WTC11 (cell line): ENCODE measurements at regions not wholly inside any gene's neighbourhood (a gene's known extent, or its start where the extent isn't known, plus 50 kb on each side); places are given as distances from the start of the nearest gene placed in this dataset.

ENCODE experiments used
- ATAC-seq: fragments of 200-7000 bp; cut with Tn5 transposase; 2 replicates; pipeline ENCODE4 v1.10.0; 2021; ENCODE audit warnings: mild to moderate bottlenecking, moderate library complexity
- CTCF ChIA-PET: fragments of 300-600 bp; sonication (Branson Sonifier 250); formaldehyde crosslinking; loops from one replicate; lab custom pipeline; 2021; ENCODE audit warnings: antibody characterized with exemption; lab: Charles Lee
- POLR2A ChIA-PET: fragments of 350-600 bp; sonication (Branson Sonifier 250); formaldehyde crosslinking; loops from one replicate; lab custom pipeline; 2021; ENCODE audit warnings: antibody characterized with exemption; lab: Charles Lee
- DNase-seq: peaks from one replicate; pipeline ENCODE4 v3.0.0; 2021; ENCODE audit warnings: low spot score
- H3K27ac Mint-ChIP-seq: 2 replicates; pipeline ENCODE4 v1.8.0; 2021; ENCODE audit warnings: mixed read lengths
- H3K27me3 Mint-ChIP-seq: 2 replicates; pipeline ENCODE4 v1.8.0; 2021; ENCODE audit warnings: low read depth, mild to moderate bottlenecking, moderate library complexity, mixed read lengths
- H3K36me3 Mint-ChIP-seq: 2 replicates; pipeline ENCODE4 v1.8.0; 2021; ENCODE audit warnings: mixed read lengths
- H3K4me1 Mint-ChIP-seq: 2 replicates; pipeline ENCODE4 v1.8.0; 2022; ENCODE audit warnings: mixed read lengths
- H3K4me3 Mint-ChIP-seq: 2 replicates; pipeline ENCODE4 v1.8.0; 2021; ENCODE audit warnings: mild to moderate bottlenecking, moderate library complexity, mixed read lengths
- H3K9me3 Mint-ChIP-seq: 2 replicates; pipeline ENCODE4 v1.8.0; 2021; ENCODE audit warnings: mixed read lengths
- CBFB ChIP-seq: sonication (generic); formaldehyde crosslinking; IDR thresholded peaks from 2 replicates; pipeline ENCODE4 v1.8.1; 2022; ENCODE audit warnings: mild to moderate bottlenecking, low read depth, missing genetic modification reagents
- CREB1 ChIP-seq: sonication (generic); formaldehyde crosslinking; IDR thresholded peaks from 2 replicates; pipeline ENCODE4 v1.8.0; 2023; ENCODE audit warnings: mild to moderate bottlenecking, missing genetic modification reagents
- ESRRA ChIP-seq: sonication (generic); formaldehyde crosslinking; IDR thresholded peaks from 2 replicates; pipeline ENCODE4 v1.8.1; 2022; ENCODE audit warnings: mild to moderate bottlenecking, missing genetic modification reagents, borderline replicate concordance
- FOXK1 ChIP-seq: sonication (generic); formaldehyde crosslinking; IDR thresholded peaks from 2 replicates; pipeline ENCODE4 v1.8.0; 2022; ENCODE audit warnings: mild to moderate bottlenecking, moderate library complexity, missing genetic modification reagents
- NFATC4 ChIP-seq: fragments of 250-450 bp; sonication (Bioruptor Pico); IDR thresholded peaks from 2 replicates; pipeline ENCODE4 v1.9.0; 2021; ENCODE audit warnings: mild to moderate bottlenecking
- OVOL2 ChIP-seq: fragments of 250-450 bp; sonication (Bioruptor Pico); IDR thresholded peaks from 2 replicates; pipeline ENCODE4 v1.9.0; 2021; ENCODE audit warnings: mild to moderate bottlenecking, borderline replicate concordance
- ZBTB21 ChIP-seq: sonication (generic); formaldehyde crosslinking; IDR thresholded peaks from 2 replicates; pipeline ENCODE4 v1.8.1; 2023; ENCODE audit warnings: mild to moderate bottlenecking, missing genetic modification reagents, borderline replicate concordance
- ZNF138 ChIP-seq: sonication (generic); formaldehyde crosslinking; conservative IDR thresholded peaks from 2 replicates; pipeline ENCODE4 v1.8.1; 2022; ENCODE audit warnings: mild to moderate bottlenecking, moderate library complexity, missing genetic modification reagents
- ZNF219 ChIP-seq: sonication (generic); formaldehyde crosslinking; IDR thresholded peaks from 2 replicates; pipeline ENCODE4 v1.8.0; 2023; ENCODE audit warnings: missing genetic modification reagents, mild to moderate bottlenecking, borderline replicate concordance
- ZNF232 ChIP-seq: sonication (generic); formaldehyde crosslinking; IDR thresholded peaks from 2 replicates; pipeline ENCODE4 v1.8.0; 2022; ENCODE audit warnings: mild to moderate bottlenecking, missing genetic modification reagents
- TF ChIP-seq, protein P1 (sequence below): sonication (generic); formaldehyde crosslinking; IDR thresholded peaks from 2 replicates; pipeline ENCODE4 v1.8.1; 2022; ENCODE audit warnings: low read depth, mild to moderate bottlenecking, moderate library complexity, missing genetic modification reagents, borderline replicate concordance
- TF ChIP-seq, protein P2 (sequence below): sonication (generic); formaldehyde crosslinking; IDR thresholded peaks from 2 replicates; pipeline ENCODE4 v1.8.1; 2022; ENCODE audit warnings: mild to moderate bottlenecking, missing genetic modification reagents, moderate library complexity, borderline replicate concordance
- TF ChIP-seq, protein P3 (sequence below): fragments of 250-450 bp; sonication (Bioruptor Pico); IDR thresholded peaks from 2 replicates; pipeline ENCODE4 v1.9.0; 2021; ENCODE audit warnings: mild to moderate bottlenecking
- TF ChIP-seq, protein P4 (sequence below): fragments of 250-450 bp; sonication (Bioruptor Pico); IDR thresholded peaks from 2 replicates; pipeline ENCODE4 v1.9.0; 2021; ENCODE audit warnings: mild to moderate bottlenecking
- TF ChIP-seq, protein P5 (sequence below): fragments of 250-450 bp; sonication (Bioruptor Pico); conservative IDR thresholded peaks from 2 replicates; pipeline ENCODE4 v1.9.0; 2021; ENCODE audit warnings: mild to moderate bottlenecking

DNA sequence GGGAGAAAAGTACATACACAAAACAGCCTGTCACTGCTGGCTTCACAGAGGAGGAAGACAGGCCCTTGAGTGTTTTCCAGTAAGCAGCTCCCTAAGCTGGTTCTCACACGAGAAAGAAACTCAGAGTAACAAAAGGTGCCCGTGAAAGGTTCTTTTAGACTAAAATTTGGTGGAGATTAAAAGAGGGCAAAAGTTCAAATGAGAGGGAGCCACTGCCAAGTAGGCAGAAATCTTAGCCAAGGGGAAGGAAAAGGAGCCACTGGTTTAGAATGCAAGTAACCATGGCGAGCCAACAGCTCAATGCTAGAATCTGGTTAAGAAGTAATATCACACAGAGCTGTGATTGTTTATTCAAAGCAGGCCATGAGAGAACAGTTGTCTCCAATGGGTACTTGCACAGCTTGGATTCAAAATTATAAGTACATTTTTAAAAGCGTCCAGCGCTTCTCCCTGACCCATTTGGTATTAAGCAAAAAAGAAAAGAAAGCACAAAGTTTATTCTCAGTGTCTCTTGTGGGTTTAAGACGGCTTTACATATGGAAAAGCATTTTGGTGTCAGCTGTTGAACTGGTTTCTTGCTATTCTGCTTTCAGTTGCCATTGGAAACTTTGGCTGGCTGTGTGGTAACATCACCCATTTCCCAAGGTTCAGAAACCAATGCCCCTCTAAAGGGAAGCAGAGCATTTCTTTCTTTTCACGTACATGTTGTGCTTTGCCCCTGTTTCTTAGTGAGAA is 648.5 kb downstream of the RNF144B start:
- no peak for DNase-seq
- no peaks in the 10 kb centered on the region for H3K9me3 Mint-ChIP-seq
- TF ChIP-seq, protein P1, sequence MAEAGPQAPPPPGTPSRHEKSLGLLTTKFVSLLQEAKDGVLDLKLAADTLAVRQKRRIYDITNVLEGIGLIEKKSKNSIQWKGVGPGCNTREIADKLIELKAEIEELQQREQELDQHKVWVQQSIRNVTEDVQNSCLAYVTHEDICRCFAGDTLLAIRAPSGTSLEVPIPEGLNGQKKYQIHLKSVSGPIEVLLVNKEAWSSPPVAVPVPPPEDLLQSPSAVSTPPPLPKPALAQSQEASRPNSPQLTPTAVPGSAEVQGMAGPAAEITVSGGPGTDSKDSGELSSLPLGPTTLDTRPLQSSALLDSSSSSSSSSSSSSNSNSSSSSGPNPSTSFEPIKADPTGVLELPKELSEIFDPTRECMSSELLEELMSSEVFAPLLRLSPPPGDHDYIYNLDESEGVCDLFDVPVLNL (CRISPR knock-in tag) = no peak
- TF ChIP-seq, all 79 proteins: peak for 0
- Mint-ChIP-seq H3K27ac (no peak overlapping the region), H3K4me3 (no peak overlapping the region), H3K27me3 (no peaks in the 10 kb centered on the region), H3K36me3 (no peaks in the 10 kb centered on the region), H3K4me1 (peaks cover 5% of the 10 kb centered on the region)
- CTCF ChIA-PET = interaction anchor here (1.2 to 4.3 kb wide), 3 partner anchors 11 to 176 kb away, joined by 4 to 29 read pairs (median 5); no protein-coding TSS in a partner anchor
- ATAC-seq = no peak
- POLR2A ChIA-PET = no interaction called here

DNA sequence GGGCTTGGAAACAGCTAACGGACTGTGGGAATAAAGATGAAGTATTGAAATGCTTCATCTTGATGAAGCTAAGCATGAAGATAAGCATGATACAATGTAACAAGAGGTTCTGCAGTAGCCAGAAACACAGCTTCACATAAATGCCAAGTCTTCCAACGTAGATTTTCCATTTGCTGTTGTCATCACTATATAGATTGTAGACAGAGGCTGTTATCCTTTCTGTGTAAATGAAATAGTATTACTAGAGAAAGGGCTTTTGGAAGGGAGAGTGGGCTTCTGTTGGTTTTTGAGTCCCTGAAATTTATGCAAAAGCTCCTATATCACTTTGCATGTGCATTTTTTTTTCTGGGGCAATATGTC is 649.0 kb downstream of the RNF144B start:
- POLR2A ChIA-PET = no interaction called here
- DNase-seq = no peak
- CTCF ChIA-PET = interaction anchor here (1.2 to 4.3 kb wide), 3 partner anchors 11 to 175 kb away, joined by 4 to 29 read pairs (median 5); no protein-coding TSS in a partner anchor

DNA sequence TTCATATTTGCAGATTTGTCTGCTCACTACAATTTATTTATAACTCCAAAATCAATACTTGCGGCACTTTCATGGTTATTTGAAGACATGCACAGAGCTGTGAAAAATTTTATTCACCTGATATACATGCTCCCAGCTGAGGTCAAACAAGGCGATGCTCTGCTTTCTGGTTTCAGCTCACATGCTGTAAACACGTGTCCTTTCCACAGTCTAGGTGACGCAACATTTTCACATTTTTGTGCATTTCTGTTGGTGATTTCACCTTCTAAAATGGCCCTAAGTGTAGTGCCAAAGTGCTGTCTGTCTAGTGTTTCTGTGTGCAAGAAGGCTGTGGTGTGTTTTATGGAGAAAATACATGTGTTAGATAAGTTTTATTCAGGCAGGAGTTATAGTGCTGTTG is 650.5 kb downstream of the RNF144B start:
- H3K9me3 Mint-ChIP-seq = no peaks in the 10 kb centered on the region
- POLR2A ChIA-PET = no interaction called here

More for the DNA sequence above, 649.0 kb downstream of the RNF144B start:
- Mint-ChIP-seq H3K27me3 (no peaks in the 10 kb centered on the region), H3K27ac (no peak overlapping the region), H3K4me3 (no peak overlapping the region), H3K36me3 (no peaks in the 10 kb centered on the region), H3K9me3 (no peaks in the 10 kb centered on the region)
- ATAC-seq = no peak
- TF ChIP-seq, protein P2, sequence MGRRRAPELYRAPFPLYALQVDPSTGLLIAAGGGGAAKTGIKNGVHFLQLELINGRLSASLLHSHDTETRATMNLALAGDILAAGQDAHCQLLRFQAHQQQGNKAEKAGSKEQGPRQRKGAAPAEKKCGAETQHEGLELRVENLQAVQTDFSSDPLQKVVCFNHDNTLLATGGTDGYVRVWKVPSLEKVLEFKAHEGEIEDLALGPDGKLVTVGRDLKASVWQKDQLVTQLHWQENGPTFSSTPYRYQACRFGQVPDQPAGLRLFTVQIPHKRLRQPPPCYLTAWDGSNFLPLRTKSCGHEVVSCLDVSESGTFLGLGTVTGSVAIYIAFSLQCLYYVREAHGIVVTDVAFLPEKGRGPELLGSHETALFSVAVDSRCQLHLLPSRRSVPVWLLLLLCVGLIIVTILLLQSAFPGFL (CRISPR knock-in tag) = no peak
- TF ChIP-seq CBFB (CRISPR knock-in tag) = no peak
- TF ChIP-seq, all 79 proteins: peak for 0
- H3K4me1 Mint-ChIP-seq = peaks cover 5% of the 10 kb centered on the region

More for the DNA sequence above, 650.5 kb downstream of the RNF144B start:
- Mint-ChIP-seq H3K27me3 (no peaks in the 10 kb centered on the region), H3K4me3 (no peak overlapping the region), H3K27ac (no peak overlapping the region), H3K4me1 (peaks cover 4% of the 10 kb centered on the region), H3K36me3 (no peaks in the 10 kb centered on the region)
- DNase-seq = no peak
- no peak for ATAC-seq
- TF ChIP-seq ZNF232 (CRISPR knock-in tag) (no peak), NFATC4 (CRISPR knock-in tag) (no peak), OVOL2 (CRISPR knock-in tag) (no peak), FOXK1 (CRISPR knock-in tag) (no peak), ESRRA (CRISPR knock-in tag) (no peak), CREB1 (CRISPR knock-in tag) (no peak), ZNF219 (CRISPR knock-in tag) (no peak), ZNF138 (CRISPR knock-in tag) (no peak), ZBTB21 (CRISPR knock-in tag) (no peak)
- TF ChIP-seq, protein P3, sequence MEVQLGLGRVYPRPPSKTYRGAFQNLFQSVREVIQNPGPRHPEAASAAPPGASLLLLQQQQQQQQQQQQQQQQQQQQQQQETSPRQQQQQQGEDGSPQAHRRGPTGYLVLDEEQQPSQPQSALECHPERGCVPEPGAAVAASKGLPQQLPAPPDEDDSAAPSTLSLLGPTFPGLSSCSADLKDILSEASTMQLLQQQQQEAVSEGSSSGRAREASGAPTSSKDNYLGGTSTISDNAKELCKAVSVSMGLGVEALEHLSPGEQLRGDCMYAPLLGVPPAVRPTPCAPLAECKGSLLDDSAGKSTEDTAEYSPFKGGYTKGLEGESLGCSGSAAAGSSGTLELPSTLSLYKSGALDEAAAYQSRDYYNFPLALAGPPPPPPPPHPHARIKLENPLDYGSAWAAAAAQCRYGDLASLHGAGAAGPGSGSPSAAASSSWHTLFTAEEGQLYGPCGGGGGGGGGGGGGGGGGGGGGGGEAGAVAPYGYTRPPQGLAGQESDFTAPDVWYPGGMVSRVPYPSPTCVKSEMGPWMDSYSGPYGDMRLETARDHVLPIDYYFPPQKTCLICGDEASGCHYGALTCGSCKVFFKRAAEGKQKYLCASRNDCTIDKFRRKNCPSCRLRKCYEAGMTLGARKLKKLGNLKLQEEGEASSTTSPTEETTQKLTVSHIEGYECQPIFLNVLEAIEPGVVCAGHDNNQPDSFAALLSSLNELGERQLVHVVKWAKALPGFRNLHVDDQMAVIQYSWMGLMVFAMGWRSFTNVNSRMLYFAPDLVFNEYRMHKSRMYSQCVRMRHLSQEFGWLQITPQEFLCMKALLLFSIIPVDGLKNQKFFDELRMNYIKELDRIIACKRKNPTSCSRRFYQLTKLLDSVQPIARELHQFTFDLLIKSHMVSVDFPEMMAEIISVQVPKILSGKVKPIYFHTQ = no peak
- TF ChIP-seq, protein P4, sequence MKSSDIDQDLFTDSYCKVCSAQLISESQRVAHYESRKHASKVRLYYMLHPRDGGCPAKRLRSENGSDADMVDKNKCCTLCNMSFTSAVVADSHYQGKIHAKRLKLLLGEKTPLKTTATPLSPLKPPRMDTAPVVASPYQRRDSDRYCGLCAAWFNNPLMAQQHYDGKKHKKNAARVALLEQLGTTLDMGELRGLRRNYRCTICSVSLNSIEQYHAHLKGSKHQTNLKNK (CRISPR knock-in tag) = no peak
- TF ChIP-seq, protein P5, sequence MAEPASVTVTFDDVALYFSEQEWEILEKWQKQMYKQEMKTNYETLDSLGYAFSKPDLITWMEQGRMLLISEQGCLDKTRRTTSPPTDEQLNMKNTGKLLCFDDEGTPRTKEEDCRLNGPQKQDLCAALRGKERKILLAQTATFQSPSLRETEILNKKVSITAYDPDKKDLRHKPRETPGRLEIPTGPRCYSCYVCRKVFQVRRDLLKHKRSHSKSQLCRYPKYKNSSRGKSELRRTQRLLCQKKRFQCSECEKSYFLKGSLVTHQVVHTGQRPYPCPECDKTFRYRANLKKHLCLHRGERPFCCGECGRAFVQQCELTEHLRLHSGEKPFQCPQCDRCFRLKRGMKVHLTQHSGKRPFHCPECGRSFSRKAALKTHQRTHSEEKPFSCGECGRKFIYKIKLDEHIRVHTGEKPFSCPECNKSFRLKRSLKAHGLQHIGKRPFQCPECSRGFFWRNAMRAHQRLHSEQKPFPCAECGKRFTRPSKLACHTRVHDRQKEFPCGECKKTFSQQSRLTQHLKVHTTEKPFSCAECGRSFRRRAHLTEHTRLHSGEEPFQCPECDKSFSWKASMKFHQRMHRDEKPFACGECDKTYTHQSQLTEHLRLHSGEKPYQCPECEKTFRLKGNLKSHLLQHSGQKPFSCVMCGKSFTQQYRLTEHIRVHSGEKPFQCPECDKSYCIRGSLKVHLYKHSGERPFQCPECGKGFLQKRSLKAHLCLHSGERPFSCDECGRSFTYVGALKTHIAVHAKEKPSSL (CRISPR knock-in tag) = no peak
- CTCF ChIA-PET = no interaction called here
